LNCaP clone FGC (cell line): ENCODE measurements at regions not wholly inside any gene's neighbourhood (a gene's known extent, or its start where the extent isn't known, plus 50 kb on each side); places are given as distances from the start of the nearest gene placed in this dataset.

Experiments
- DNase-seq: peaks from one replicate; pipeline ENCODE4 v3.0.0-alpha.2; 2011; ENCODE audit warnings: low read depth
- H3K4me3 ChIP-seq: 2 replicates; pipeline ENCODE4 v1.5.1; 2011; ENCODE audit warnings: mild to moderate bottlenecking, low read depth, low read length, control low read depth
- CTCF ChIP-seq: IDR thresholded peaks from 2 replicates; pipeline ENCODE4 v1.5.1; 2012; ENCODE audit warnings: mild to moderate bottlenecking; ENCODE audit not compliant: control insufficient read depth, insufficient read depth; ENCODE audit errors: extremely low read depth

- DNase-seq, result no peak
- H3K4me3 ChIP-seq, result no peak overlapping the region
- no peak for TF ChIP-seq CTCF
Measured at GRCh38 chr16:79375351-79375750, 225.2 kb downstream of the MAF start.

DNA sequence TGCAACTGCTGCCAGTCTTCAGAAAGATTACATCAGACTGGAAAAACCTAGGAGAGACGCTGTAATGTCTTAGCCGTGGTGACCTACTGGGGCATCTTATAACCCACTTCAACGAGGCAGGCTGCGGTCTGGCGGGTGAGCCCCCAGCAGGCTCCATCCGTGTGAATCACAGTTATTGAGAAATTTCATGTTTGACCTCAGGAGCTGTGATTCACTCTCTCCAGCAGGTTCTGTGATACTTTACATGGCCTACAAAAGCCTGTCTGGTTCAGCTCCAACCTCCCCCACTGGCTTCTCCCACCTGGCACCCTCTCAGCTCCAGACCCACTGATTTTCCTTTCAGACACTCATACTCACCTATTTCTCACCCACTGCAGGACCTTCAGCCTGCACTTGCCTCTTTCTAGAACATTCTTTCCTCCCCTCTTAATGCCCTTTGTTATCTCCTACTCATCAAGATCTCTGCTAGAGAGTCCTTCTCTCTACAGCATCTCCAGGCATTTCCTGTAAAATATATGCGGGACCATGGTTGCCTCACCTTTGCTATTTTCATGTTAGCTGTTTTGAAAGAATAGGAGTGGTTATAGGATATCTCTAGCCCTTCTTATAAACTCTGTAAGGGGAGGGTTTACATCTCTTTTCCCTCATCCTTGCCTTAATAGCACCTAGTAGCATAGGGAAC lies 227.9 kb downstream of the MAF start:
- no peak overlapping the region for H3K4me3 ChIP-seq
- no peak for TF ChIP-seq CTCF
- DNase-seq, result no peak

DNA sequence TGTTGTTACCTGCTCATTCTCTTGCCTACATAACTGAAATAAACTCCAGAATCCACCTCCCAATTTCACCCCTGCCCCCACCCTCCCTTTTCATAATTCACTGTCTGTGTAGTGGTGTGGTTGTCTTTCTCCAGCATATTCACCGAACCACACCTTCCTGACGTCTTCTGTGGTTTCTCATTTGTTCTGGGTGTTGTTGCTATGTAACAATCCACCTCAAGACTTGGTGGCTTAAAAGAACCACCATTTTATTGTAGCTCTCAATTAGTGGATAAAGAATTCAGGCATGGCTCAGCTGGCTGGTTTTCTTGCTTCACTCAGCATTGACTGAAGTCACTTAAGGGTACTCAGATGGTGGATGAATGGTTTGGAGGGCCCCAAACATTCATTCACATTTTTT lies 229.8 kb downstream of the MAF start:
- no peak for TF ChIP-seq CTCF
- no peak for DNase-seq
- no peak overlapping the region for H3K4me3 ChIP-seq

DNA sequence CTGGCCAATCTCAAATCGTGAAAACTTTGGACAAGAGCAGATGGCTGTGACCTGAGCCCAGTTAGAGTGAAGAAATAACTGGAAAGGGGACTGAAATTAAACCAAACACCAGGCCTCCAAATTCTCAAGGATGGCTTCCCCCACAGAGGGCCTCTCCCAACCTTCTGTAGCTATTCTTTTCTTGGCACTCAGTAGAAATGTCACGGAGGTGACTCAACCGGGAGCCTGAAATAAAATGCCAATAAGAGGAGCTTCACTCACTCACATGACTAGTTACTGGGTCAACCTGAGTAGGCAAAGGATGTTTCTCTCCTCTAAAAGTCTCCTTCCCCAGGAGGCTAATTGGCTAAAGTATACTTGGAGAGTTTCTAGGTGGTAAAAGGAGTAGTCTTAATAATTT lies 230.7 kb downstream of the MAF start:
- no peak for TF ChIP-seq CTCF
- H3K4me3 ChIP-seq, result no peak overlapping the region
- DNase-seq, result no peak

DNA sequence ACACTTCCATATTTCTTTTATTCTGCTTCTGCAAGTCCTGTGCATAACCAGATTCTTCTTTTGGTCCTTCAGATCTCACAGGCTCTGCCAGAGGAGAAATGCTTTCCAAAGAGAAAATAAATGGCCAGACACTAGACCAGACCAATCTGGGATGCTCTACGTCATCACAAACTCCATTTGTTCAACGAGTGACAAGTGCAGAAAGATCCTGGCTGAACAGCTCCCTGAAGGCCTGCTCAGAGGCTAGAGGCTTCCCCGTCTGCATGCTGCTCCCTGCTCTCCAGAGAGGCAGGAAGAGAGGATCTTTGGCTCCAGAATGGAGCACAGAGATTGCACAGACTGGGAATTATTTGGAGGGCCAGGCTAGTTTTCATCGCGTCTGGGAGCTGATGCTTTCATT lies 232.7 kb downstream of the MAF start:
- no peak overlapping the region for H3K4me3 ChIP-seq
- TF ChIP-seq CTCF, result no peak
- no peak for DNase-seq

DNA sequence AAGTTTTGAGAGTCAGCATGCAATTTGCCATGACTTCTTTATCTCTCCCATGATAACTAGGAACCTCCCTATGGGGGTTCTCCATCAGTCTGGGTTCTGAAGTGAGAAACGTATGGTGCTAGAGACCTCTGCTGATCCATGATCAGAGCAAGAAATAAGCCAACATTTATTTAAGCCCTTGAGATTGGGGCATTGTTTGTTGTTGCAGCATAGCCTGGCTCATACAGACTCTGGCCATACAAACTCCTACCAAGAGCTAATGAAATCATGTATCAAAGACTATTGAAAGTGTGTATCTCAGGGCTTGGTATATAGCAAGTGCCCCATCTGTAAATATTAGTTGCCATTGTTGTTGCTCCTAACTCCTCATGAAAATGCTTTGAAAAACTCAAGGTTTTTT lies 233.9 kb downstream of the MAF start:
- DNase-seq, result no peak
- no peak for TF ChIP-seq CTCF
- no peak overlapping the region for H3K4me3 ChIP-seq

DNA sequence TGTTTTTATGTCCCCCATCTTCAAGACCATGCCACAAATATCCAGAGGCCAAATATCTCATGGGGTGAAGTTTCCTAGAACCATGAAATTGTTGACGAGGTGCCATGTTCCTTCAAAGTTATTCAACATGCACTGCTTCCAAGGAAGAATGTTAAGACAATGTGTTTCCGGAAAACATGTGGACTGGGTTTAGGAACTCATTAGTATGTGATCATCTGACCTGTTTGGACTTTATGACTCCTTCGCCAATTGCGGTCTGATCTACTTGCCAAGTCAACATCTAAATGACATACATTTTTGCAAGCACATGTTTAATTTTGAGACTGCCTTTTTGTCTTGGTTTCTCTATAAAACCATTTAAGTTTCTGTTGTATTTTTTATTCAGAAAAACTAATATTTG lies 234.8 kb downstream of the MAF start:
- H3K4me3 ChIP-seq, result no peak overlapping the region
- TF ChIP-seq CTCF, result no peak
- no peak for DNase-seq
